ENCODE measurements at regions not wholly inside any gene's neighbourhood (a gene's known extent, or its start where the extent isn't known, plus 50 kb on each side); places are given as distances from the start of the nearest gene placed in this dataset.

DNA sequence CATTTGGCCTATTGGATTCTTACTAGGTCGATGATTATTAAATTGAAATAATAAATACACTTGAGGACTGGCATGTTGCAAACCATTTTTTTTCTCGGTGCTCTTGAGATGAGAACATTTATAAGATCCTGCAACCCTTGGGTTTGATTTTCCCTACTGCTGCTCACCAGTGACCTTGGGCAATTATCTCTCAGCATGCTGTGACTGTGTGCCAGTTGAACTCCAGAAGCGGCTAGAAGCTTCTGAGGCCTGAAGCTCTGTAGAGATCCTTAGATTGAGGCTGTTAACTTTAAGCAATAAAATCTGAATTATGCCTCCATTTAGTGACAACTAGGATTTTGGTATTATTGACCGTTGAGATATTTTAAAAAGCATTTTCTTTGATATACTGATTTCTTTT, 489.8 kb downstream of the MAT2B start:
- Histone ChIP-seq H3K36me3 (ENCODE audit: low read length) (no peaks in the 10 kb centered on the region), H3K79me2 (ENCODE audit: insufficient read depth, low read length) (no peaks in the 10 kb centered on the region), H3K27ac (ENCODE audit: low read depth, low read length) (no peak overlapping the region), H2AFZ (ENCODE audit: low read depth, low read length, severe bottlenecking) (no peak overlapping the region), H3K27me3 (ENCODE audit: low read length) (no peaks in the 10 kb centered on the region), H3K4me2 (ENCODE audit: low read depth, low read length, poor library complexity, severe bottlenecking) (no peak overlapping the region), H3K9ac (ENCODE audit: low read length) (no peak overlapping the region), H3K9me3 (ENCODE audit: insufficient read depth, low read length) (no peaks in the 10 kb centered on the region), H3K9me2 (replicated peaks; ENCODE audit: insufficient read depth, low read length) (no peaks in the 10 kb centered on the region), H3K4me3 (ENCODE audit: insufficient read depth, low read length, poor library complexity, severe bottlenecking) (no peak overlapping the region), H4K20me1 (ENCODE audit: low read depth, low read length) (no peaks in the 10 kb centered on the region), H3F3A (ENCODE audit: insufficient read depth) (no peaks in the 10 kb centered on the region)
- no peak for TF ChIP-seq EZH2phosphoT487 (conservative IDR thresholded peaks at IDR 0.05; ENCODE audit: low read length)
- TF ChIP-seq, protein P1, sequence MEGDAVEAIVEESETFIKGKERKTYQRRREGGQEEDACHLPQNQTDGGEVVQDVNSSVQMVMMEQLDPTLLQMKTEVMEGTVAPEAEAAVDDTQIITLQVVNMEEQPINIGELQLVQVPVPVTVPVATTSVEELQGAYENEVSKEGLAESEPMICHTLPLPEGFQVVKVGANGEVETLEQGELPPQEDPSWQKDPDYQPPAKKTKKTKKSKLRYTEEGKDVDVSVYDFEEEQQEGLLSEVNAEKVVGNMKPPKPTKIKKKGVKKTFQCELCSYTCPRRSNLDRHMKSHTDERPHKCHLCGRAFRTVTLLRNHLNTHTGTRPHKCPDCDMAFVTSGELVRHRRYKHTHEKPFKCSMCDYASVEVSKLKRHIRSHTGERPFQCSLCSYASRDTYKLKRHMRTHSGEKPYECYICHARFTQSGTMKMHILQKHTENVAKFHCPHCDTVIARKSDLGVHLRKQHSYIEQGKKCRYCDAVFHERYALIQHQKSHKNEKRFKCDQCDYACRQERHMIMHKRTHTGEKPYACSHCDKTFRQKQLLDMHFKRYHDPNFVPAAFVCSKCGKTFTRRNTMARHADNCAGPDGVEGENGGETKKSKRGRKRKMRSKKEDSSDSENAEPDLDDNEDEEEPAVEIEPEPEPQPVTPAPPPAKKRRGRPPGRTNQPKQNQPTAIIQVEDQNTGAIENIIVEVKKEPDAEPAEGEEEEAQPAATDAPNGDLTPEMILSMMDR (IDR thresholded peaks at IDR 0.05; ENCODE audit: insufficient read depth, low read length, poor library complexity, severe bottlenecking), result no peak

- Histone ChIP-seq H3K79me2 (ENCODE audit: insufficient read depth, low read length) (no peaks in the 10 kb centered on the region), H3K9ac (ENCODE audit: low read length) (no peak overlapping the region), H3K9me3 (ENCODE audit: insufficient read depth, low read length) (no peaks in the 10 kb centered on the region), H3F3A (ENCODE audit: insufficient read depth) (no peaks in the 10 kb centered on the region), H3K4me3 (ENCODE audit: insufficient read depth, low read length, poor library complexity, severe bottlenecking) (no peak overlapping the region), H3K36me3 (ENCODE audit: low read length) (no peaks in the 10 kb centered on the region), H3K4me2 (ENCODE audit: low read depth, low read length, poor library complexity, severe bottlenecking) (no peak overlapping the region), H2AFZ (ENCODE audit: low read depth, low read length, severe bottlenecking) (no peak overlapping the region), H3K27ac (ENCODE audit: low read depth, low read length) (no peak overlapping the region), H3K9me2 (replicated peaks; ENCODE audit: insufficient read depth, low read length) (no peaks in the 10 kb centered on the region), H4K20me1 (ENCODE audit: low read depth, low read length) (no peaks in the 10 kb centered on the region), H3K27me3 (ENCODE audit: low read length) (no peaks in the 10 kb centered on the region)
- no peak for TF ChIP-seq EZH2phosphoT487 (conservative IDR thresholded peaks at IDR 0.05; ENCODE audit: low read length)
- TF ChIP-seq, protein P1 (IDR thresholded peaks at IDR 0.05; ENCODE audit: insufficient read depth, low read length, poor library complexity, severe bottlenecking), result no peak
Observed at GRCh38 chr5:163997965-163998364, 492.5 kb downstream of the MAT2B start.

DNA sequence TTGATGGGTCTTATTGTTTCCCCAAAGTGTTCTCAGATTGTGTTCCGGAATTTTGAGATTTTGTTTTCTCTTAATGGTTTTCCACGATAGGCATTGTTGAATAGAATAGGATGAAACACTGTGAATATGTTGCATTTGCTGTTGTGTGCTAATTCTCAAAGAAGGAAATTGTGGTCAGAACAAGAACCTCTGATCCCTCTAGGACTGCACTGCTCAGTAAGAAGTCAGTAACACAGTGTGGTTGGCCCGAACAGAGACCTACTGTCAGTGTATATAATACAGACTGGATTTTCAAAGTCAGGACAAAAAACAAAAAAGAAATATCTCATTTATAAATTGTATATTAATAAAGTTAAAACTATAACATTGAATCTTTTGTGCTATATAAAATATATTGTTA, 494.8 kb downstream of the MAT2B start:
- H3F3A ChIP-seq (ENCODE audit: insufficient read depth), result no peaks in the 10 kb centered on the region
- H3K27me3 ChIP-seq (ENCODE audit: low read length), result no peaks in the 10 kb centered on the region
- H3K9ac ChIP-seq (ENCODE audit: low read length), result no peak overlapping the region
- TF ChIP-seq, protein P1 (IDR thresholded peaks at IDR 0.05; ENCODE audit: insufficient read depth, low read length, poor library complexity, severe bottlenecking), result no peak
- TF ChIP-seq EZH2phosphoT487 (conservative IDR thresholded peaks at IDR 0.05; ENCODE audit: low read length), result no peak
- no peaks in the 10 kb centered on the region for H3K79me2 ChIP-seq (ENCODE audit: insufficient read depth, low read length)
- H3K9me3 ChIP-seq (ENCODE audit: insufficient read depth, low read length), result no peaks in the 10 kb centered on the region
- H4K20me1 ChIP-seq (ENCODE audit: low read depth, low read length), result no peaks in the 10 kb centered on the region
- H3K4me2 ChIP-seq (ENCODE audit: low read depth, low read length, poor library complexity, severe bottlenecking), result no peak overlapping the region
- H3K36me3 ChIP-seq (ENCODE audit: low read length), result no peaks in the 10 kb centered on the region
- H3K27ac ChIP-seq (ENCODE audit: low read depth, low read length), result no peak overlapping the region
- H2AFZ ChIP-seq (ENCODE audit: low read depth, low read length, severe bottlenecking), result no peak overlapping the region
- no peaks in the 10 kb centered on the region for H3K9me2 ChIP-seq (replicated peaks; ENCODE audit: insufficient read depth, low read length)
- no peak overlapping the region for H3K4me3 ChIP-seq (ENCODE audit: insufficient read depth, low read length, poor library complexity, severe bottlenecking)

All from SU-DHL-6 (cell line).